Stimulated activated CD8-positive, alpha-beta memory T cell treated with anti-CD3 and anti-CD28 coated beads, Interleukin-4, amount 100 ng/mL, for 48 hours (primary cell): ENCODE measurements at regions not wholly inside any gene's neighbourhood (a gene's known extent, or its start where the extent isn't known, plus 50 kb on each side); places are given as distances from the start of the nearest gene placed in this dataset.

Source experiments
- DNase-seq: peaks from one replicate; pipeline ENCODE4 v3.0.0-alpha.2; 2020

DNA sequence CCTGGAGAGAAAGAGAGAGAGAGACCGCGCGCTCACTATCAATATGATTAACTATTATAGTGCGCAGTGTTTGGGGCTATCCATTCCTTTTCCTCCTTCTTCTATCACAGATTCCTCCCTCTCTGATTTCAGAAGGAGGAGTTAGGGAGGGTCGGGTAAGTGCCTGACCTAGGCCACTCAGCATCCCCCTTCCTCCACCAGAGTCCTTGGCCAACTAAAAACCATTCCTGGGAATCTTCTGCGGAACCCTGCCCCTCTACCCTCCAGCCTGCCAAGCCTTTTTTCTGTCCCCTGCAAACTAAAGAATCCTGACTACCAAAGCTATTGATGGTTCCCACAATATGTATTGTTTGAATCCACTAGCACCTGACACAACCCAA is 256.2 kb upstream of the NFE2L3 start:
- no peak for DNase-seq

DNA sequence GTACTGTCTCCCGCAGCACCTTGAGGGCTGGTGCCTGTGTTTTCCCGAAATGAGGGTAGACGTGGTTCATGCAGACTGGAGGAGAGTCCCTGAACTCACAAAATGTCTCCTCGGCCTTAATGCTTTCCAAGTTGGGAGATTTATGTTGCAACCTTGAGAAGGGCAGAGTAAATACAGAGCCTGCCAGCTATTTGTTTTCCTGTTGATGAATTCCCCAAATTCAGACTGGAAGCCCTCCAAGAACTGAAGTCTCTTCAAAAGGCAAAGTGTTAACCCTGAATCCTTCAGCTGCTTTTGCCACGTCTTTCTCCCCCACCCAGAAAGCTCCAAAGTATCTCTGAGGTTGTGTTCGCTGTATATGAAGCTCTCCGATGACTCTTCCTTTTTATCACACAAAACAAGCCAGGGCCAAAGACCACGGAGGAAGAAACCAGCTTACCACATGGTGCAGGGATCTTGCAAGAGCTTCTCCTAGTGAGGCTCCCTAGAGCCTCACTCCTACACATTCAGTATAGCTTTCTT is 254.7 kb upstream of the NFE2L3 start:
- no peak for DNase-seq

DNA sequence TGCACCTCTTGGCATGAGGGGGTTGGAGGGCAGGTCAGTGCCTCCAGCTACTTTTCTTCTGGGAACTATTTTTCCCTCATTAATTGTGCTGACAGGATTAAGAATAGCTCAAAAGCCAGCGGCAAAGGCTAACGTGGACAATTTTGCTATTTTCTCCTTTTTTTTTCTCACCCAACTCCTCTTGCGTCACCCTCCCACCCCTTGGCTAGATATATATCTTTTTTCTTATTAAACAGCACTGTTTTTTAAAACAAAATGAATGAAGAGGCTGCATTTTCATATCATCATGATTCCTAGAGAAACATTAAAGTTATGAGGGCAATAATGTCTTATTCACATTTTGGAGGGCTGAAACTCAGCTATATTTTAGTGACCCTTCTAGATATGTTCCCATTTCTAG is 251.8 kb upstream of the NFE2L3 start:
- DNase-seq, result no peak

DNA sequence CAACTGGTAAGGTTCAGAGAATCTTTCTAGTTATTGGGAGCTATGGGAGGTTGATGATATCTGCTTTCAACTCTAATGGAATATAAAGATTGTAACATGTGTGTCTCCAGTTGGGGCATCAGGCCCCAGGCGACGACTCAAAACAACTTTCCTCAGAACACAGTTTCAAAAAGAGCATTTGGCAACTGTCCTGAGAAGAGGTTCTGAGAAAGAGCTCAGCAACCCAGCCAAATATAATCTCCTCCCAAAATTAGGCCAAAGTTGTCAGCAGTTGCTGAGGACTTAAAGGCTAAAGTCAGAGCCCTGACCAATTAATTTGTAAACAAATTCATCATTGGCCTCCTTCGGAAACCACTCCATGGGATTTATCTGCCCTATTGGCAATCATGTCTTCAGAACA is 251.1 kb upstream of the NFE2L3 start:
- DNase-seq, result no peak

DNA sequence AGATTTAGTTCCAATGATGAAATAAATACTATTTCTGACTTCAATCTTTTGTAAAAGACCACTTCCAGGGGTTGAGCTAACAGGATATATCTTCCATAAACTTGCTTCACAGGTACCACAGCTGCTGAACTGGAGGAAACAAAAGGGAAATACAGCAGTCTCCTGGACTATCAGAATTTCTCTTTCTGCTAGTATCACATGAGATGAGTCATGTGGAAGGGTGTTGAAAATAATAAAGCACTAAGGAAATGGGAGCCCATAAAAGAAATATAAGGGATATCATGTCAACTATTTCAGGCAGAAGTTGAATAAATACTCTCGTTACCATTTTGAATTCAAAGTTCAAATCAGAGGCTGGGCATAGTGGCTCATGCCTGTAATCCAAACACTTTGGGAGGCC is 250.3 kb upstream of the NFE2L3 start:
- no peak for DNase-seq

DNA sequence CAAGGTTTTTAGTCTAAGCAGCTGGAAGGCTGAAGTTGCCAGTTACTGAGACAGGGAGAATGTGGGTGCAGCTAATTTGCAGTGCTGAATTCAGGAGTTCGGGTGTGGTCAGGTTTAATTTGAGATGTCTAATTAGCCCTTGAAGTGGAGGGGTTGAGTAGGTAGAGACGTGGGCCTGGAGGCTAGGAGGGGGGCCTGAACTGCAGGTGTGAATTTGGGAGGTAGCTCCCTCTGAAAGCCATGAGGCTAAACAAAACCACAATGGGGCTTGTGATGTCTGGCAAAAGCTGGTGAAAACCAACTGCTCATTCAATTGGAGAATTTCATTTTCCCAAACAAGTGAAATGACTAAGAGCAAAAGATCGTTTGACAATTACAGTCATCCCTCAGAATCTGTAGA is 246.0 kb upstream of the NFE2L3 start:
- no peak for DNase-seq

DNA sequence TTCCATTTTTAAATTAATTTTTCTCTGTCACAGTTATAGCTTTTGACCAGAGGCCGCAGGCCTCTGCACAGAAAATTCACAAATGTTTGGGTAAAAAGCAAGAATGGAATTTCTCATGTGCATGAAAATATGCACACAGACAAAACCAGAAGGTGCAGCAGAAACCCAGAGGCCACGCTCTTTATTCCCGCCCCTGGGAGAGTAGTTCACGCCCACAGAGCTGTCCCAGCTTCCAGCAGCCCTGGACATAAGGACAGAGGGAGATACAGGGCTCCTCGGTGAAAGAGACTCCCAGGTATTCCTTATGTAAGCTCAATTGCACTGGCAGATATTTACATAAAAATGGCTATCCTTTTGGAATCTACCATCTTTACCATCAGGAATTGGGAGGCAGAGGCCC is 245.2 kb upstream of the NFE2L3 start:
- DNase-seq, result no peak

DNA sequence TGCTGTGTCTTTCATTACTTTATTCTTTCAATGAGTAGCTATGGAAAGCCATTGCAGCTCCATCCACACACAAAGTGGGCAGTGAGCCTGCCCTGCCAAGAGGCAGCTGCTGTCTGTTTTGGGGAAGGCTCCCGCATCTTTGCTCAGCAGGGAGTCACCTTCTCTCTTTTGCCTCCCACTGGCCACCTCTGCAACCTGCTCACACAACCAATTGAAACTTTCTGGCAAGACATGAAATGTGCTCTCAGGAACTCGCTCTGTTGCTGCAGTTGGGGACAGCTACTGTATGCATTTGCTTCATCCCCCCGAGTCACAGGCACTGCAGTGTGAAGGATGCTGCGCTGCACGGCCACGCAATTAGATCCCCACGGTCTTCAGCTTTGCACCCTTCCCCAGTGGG is 244.8 kb upstream of the NFE2L3 start:
- no peak for DNase-seq

DNA sequence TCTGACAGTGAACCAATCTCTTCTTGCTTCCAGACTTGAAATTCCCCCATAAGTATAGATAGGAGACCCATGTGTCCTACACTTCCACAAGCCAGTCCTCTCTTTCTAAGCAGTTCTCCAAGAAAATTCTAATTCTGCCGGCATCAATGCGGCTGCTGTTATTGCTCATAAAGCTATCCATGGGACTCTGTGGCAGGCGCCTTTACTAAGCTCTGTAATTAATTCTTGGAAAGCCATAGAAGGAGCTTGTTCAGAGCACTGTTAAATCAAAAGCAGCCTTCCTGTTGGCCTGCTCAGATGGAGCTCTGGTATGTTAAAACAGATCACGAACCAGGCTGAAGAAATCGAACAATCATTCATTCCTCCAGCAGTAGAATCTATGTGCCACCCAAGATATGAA is 244.3 kb upstream of the NFE2L3 start:
- DNase-seq, result no peak

DNA sequence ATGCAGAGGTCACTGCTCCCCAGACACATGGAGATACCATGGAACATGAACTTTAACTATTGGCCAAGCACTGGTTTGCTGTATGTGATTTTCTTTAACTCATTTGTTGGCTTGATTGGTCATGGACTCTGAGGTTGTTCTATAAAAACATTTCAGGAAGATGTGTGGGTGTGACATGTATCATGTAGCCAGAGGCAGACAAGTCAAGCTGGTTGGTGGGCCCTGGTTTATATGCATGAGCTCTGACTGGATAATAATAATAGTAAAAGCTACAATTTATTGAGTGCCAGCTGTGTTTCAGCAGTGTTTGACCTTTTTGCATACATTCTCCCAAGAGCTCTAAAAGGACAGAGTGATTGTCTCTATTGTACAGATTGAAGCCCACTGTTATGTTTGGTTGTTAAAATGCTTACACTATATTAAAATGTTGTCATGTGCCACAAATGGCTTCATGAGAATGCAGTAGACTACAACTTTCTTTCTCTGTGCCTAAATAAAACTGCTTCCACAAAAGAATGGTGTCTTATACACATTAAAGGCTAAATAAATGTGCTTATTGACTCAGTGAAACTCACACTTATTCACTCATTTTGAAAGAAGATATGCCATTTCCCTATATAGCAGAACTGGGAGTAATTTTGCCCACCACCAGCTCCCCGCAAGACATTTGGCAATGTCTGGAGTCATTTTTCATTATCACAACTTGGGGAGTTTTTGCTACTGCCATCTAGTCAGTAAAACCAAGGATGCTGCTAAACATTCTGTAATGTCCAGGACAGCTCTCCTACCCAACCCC is 243.6 kb upstream of the NFE2L3 start:
- DNase-seq, result no peak

DNA sequence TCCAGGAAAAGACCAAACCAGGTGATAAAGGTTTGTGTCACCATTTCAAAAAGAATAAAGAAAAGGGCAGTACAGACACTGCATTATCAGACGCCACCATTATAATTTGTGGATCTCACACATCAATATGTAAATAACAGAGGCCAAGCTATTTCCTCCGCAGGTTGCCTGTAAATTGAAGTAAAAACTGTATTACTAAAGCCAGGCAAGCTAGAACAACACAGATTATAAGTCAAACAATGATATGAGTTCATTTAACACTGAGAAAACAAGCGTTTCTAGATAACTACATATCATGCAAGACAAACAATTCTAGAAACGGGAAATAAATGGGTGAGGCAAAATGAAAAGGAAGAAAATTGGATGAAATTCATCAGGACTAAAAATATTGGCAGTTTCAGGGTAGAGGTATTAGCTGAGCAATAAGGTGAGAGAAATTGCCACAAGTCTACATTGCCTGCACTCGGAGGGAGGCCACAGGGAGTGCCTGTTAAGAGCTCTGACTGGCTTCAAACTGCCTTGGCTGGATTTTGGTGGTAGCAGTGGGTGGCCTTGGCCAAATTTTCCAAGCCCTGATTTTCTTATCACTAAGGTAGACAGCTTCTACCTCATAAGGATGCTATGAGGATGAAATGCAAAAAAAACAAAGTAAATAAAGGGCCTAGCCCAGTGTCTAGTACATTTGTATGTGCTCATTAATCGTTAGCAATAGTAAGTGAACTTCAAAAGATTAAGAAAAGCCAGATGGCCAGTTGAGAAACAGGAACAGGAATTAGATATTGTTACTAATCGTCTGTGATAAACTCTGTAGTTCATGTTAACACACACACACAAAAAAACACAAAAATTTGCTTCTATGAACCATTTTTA is 240.0 kb upstream of the NFE2L3 start:
- DNase-seq, result no peak

DNA sequence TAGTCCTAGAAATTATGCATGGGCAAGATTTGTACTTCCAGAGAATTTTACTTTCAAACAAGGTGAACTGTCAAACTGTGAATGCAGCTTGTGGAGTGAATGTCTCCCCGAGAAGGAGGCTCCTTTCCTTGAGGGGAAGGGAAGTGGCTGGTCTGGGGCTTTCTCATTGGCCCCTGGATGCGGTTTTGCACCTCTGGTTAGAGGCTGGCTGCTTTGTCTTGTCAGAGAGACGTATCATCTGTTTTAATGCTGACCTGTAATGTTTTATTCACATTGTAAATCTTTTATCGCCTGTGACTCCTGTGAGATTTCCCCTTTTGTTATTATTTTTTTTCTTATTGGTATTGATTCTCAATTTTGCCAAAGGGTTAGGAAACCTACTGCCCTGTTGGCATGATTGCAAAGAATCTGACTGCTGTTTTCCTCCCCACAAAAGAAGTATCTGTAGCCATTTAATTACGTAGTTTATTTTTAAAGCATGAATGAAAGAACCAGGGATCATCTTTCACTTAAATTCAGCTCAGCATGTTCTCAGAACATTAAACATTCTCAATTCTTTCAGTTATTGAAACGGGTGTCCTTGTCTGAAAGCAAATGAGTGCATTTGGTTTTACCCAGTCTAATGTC is 238.3 kb upstream of the NFE2L3 start:
- no peak for DNase-seq

DNA sequence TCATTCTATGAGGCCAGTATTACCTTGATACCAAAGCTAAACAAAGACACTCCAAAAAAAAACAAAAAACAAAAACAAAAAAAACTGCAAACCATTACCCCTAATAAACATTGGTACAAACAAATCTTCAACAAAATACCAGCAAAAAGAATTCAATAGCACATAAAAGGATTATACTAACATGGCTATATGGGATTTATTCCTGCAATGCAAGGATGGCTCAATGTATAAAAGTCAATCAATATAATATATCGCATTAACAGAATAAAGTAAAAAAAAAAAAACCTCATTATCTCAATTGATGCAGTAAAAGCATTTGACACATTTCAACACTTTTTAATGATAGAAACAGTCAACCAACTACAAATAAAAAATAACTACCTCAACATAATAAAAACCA is 233.3 kb upstream of the NFE2L3 start:
- DNase-seq, result no peak

DNA sequence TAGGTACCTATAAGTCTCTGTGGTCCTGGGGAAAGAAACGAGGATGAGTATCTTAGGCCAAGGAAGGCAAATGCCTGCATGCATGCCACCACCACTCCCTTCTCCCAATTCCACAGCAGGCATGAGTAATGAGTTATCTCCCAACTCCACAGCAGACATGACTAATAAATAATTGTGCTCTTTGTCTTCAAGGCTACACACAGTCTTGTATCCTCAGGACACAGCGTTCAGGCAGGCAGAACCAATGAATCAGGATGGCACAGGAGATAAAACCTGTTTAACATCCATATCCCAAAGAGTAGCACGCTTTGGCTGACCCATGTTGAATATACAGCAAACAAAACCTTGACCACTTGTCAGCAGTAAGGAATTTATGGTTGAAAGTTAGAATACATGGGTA is 229.7 kb upstream of the NFE2L3 start:
- no peak for DNase-seq

DNA sequence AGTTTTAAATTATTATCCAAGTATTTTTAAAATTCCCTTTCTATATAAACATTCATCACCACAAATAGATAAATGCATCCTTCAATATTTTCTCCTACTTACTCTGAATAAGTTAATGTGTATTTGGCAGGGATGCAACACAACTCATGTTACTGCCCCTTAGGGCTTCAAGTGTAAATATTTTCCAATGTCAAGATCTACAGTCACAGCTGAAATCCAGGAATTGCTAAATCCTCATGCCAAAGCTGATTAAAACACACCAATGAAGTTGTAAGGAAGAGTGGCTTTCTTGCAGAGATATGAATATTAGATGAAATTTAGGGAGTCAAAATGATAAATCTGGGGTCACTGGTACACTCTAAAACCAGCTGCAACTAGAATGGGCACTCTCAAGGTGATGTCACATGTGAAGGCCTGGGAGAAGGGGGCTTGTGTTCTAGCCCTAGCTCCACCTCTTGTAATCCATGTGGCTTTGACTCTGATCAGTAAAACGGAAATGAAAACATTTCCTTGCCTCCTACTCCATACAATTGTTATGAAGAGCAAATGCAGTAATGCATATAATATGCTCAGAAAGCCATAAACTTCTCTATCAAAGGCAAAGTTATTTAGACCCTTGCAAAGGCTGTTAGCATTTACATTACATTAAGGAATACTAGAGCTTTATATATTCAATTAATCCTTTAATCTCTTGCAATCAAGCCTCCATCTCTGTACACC is 228.1 kb upstream of the NFE2L3 start:
- DNase-seq, result no peak

DNA sequence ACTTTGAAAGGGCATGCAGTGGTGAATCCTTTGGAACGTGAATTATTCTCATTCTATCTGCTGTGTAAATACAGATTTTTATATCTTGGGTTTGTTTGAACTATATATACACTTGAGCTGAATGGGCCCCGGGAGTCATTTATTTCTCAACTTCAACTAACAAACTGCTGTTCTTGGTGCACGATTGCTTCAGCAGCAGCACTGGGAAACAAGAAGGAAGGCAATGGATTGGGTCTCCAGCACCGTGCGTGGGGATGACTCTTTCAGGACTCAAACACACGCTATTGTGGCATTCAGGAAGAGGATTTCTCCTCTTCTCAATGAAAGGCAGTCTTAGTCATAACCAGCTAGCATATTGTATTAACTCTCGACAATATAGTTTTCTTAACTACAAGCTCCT is 226.0 kb upstream of the NFE2L3 start:
- DNase-seq, result no peak

DNA sequence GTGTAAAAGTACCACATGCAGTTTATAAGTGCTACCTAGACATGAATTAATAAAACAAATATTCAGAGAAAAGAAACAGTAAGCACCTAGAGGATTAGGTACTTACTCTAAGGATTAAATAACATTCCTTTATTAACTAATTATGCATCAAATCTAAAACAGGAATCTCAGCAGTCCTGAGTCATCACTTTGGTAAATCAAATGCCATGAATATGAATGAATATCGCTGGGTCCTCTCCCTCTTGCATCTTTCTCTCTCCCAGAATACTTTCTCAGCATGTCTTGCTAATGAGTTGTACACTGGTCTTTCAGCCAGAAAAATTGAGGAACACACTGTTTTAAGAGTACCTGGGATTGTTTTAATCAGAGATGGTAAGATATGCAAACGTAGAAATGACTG is 225.5 kb upstream of the NFE2L3 start:
- DNase-seq, result no peak

DNA sequence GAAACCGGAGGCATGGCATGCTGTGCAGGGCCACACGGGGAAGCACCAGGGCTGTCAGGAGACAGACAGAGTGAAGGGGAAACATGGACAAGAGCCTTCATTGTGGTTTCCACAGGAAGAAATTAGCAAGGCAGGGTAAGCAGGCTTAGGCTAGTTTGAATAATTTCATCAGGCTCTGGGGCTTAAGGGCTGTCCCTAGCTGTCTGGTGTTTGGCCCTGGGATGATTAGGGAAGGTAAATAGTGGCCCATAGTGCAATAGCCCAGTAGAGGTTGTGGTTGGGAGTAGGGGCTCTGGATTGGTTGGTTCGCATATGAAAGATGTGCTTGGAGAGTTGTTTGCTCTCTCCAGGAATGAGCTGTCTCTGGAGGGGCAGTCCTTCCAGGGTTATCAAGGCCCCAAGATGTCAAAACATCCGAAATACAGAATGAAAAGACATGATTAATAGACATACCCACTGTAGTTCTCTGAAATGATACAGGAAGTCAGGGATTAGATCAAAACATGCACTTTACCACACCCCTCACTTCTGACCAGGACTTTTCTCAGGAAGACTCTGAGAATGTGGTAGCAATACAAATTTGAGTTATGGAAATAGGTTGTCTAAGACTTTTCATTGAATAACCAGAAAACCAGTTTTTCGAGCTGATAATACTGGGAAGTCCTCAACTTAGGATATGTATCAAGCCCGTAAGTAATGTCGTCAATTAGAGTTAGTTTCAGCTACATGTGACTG is 224.9 kb upstream of the NFE2L3 start:
- DNase-seq, result no peak

DNA sequence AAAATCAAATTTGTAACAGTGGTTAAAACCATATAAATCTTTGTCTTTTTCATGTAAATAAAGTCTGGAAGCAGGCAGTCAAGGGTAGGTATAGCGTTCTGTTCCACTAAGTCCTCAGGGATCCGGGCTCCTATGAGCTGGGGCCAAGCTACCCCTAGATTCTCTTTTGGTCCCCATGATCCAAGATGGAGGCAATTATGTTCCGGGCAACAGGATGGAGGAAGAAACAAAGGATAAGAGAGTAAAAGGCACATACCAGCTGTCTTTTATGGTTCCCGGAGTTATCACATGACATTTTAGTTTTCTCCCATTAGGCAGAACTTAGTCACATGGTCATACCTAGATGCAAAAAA is 224.4 kb upstream of the NFE2L3 start:
- DNase-seq, result no peak

DNA sequence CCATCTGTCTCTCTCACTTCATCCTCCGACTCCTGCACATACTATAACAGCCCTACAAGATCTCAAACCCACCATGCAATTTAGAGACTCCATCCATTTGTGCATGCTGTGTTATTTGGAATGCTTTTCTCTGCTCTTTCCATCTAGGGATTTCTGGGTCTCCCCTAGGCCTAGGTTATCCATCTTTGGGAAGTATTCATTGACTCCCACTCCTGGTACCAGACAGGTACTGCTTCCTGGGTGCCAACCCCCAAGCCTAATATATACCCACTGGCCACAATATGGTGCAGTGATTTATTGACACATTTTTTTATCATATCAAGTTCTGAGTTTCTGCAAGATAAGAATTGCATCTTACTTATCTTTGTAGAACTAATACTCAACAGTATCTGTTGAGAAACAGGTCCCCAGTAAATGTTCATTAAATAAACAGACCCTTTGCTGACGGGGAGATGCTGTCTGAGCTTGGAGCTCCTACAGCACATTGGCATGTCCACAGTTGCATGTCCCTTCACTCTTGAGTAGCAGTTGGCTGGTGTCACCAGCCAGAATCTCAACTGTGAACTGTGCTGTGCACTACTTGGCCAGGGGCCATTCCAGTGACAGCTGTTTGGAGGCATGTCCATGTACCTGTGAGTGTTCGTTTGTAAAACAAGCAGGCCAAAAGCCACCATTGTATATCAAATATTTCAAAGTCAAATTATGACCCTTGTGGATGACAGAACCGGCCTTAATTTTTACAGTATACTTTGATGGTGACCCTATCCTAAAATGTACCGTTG is 223.3 kb upstream of the NFE2L3 start:
- DNase-seq, result no peak

DNA sequence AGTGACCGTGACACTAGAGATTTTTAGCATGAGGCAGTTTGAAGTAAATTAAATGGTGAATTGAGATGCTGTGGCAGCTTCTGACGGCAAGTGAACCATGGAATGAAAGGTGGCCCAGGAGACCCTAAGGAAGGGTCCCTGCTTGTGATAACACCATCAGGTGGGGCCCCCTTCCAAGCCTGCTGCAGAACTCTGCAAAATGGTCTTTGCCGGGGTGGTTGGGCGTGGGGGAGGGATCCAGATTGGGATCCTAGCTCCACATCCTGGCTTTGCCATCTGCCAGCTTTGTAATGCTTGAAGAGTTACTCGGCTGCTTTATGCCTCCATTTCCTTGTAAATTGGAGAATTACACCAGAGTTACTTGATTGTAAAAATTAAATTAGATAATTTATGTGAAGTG is 222.6 kb upstream of the NFE2L3 start:
- DNase-seq, result no peak
